OCI-LY3 (cell line): ENCODE measurements at regions not wholly inside any gene's neighbourhood (a gene's known extent, or its start where the extent isn't known, plus 50 kb on each side); places are given as distances from the start of the nearest gene placed in this dataset.
"Not testable (repeated sequence)": the region's sequence is repeated elsewhere in the genome, so short reads cannot be mapped to it uniquely, and the experiment has no call there.

Source experiments
- CTCF ChIP-seq: fragments of 200-600, 300-600 bp; sonication (generic); IDR thresholded peaks from 2 replicates; pipeline ENCODE4 v1.5.1; 2014; ENCODE audit warnings: antibody characterized with exemption, low read length, low read depth
- EZH2phosphoT487 ChIP-seq: fragments of 200-600 bp; shearing (Covaris generic); IDR thresholded peaks from 2 replicates; pipeline ENCODE4 v1.6.1; 2018; ENCODE audit warnings: antibody characterized with exemption, mixed run types, low read depth

GRCh38 chr2:95763074-95763473 is 171.3 kb downstream of the TRIM43 start:
- TF ChIP-seq EZH2phosphoT487, CTCF: not testable (repeated sequence)
